Neuron (in vitro differentiated cells): ENCODE measurements at regions not wholly inside any gene's neighbourhood (a gene's known extent, or its start where the extent isn't known, plus 50 kb on each side); places are given as distances from the start of the nearest gene placed in this dataset.

Experiments used
- H2AFZ ChIP-seq: one replicate; pipeline ENCODE4 v1.6.1; 2013; ENCODE audit warnings: low read depth, mild to moderate bottlenecking, inconsistent platforms, low read length, moderate library complexity
- H3K27me3 ChIP-seq: one replicate; pipeline ENCODE4 v1.6.1; 2013; ENCODE audit warnings: low read length; ENCODE audit not compliant: insufficient read depth
- H3K36me3 ChIP-seq: one replicate; pipeline ENCODE4 v1.6.1; 2013; ENCODE audit warnings: low read length; ENCODE audit not compliant: insufficient read depth
- H3K4me1 ChIP-seq: one replicate; pipeline ENCODE4 v1.6.1; 2013; ENCODE audit warnings: low read length; ENCODE audit not compliant: insufficient read depth
- H3K4me3 ChIP-seq: 2 replicates; pipeline ENCODE4 v1.5.1; 2013; ENCODE audit warnings: mild to moderate bottlenecking, low read length, moderate library complexity
- H3K9me3 ChIP-seq: one replicate; pipeline ENCODE4 v1.6.1; 2013; ENCODE audit warnings: low read length

- Histone ChIP-seq H3K9me3 (peaks cover 3% of the 10 kb centered on the region), H3K36me3 (no peaks in the 10 kb centered on the region)
These were observed 299.5 kb downstream of the FOXL1 start for GRCh38 chr16:86877835-86878234.

GRCh38 chr16:86878236-86879080, 300.1 kb downstream of the FOXL1 start:
- Histone ChIP-seq H2AFZ (no peak overlapping the region), H3K4me1 (no peaks in the 10 kb centered on the region), H3K9me3 (no peaks in the 10 kb centered on the region), H3K36me3 (no peaks in the 10 kb centered on the region), H3K4me3 (no peak overlapping the region), H3K27me3 (peaks cover 14% of the 10 kb centered on the region)

More at GRCh38 chr16:86877835-86878234, 299.5 kb downstream of the FOXL1 start:
- Histone ChIP-seq H3K4me1 (no peaks in the 10 kb centered on the region), H3K4me3 (no peak overlapping the region), H2AFZ (no peak overlapping the region), H3K27me3 (peaks cover 11% of the 10 kb centered on the region)

GRCh38 chr16:86879268-86879667, 300.9 kb downstream of the FOXL1 start:
- Histone ChIP-seq H3K9me3 (no peaks in the 10 kb centered on the region), H2AFZ (no peak overlapping the region), H3K4me1 (no peaks in the 10 kb centered on the region), H3K27me3 (peaks cover 16% of the 10 kb centered on the region), H3K4me3 (no peak overlapping the region), H3K36me3 (no peaks in the 10 kb centered on the region)

GRCh38 chr16:86880316-86881117, 302.2 kb downstream of the FOXL1 start:
- H3K27me3 ChIP-seq, result peaks cover 16% of the 10 kb centered on the region
- H3K9me3 ChIP-seq, result no peaks in the 10 kb centered on the region
- no peaks in the 10 kb centered on the region for H3K36me3 ChIP-seq
- no peak overlapping the region for H3K4me3 ChIP-seq
- no peaks in the 10 kb centered on the region for H3K4me1 ChIP-seq
- no peak overlapping the region for H2AFZ ChIP-seq

DNA sequence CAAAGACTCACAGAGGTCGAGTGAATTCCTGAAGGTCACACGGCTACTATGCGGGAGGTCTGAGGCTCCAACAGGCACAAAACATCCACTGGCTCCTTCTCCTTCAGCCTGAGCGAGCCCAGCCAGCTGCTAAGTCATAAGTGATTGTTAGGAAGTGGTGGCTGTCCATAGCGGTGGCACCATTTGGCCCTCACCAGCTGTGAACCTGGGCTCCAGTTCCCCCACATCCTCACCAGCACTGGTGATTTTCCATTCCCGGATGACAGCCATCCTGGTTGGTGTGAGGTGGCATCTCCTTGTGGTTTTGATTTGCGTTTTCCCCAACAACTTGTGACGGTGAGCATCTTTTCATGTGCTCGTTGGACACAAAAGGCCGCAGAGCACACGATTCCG, 302.8 kb downstream of the FOXL1 start:
- H2AFZ ChIP-seq, result no peak overlapping the region
- H3K4me3 ChIP-seq, result no peak overlapping the region
- peaks cover 16% of the 10 kb centered on the region for H3K27me3 ChIP-seq
- H3K36me3 ChIP-seq, result no peaks in the 10 kb centered on the region
- no peaks in the 10 kb centered on the region for H3K4me1 ChIP-seq
- H3K9me3 ChIP-seq, result no peaks in the 10 kb centered on the region

GRCh38 chr16:86881861-86882273, 303.5 kb downstream of the FOXL1 start:
- Histone ChIP-seq H3K4me3 (no peak overlapping the region), H3K9me3 (no peaks in the 10 kb centered on the region), H2AFZ (no peak overlapping the region), H3K36me3 (no peaks in the 10 kb centered on the region), H3K4me1 (no peaks in the 10 kb centered on the region), H3K27me3 (peaks cover 16% of the 10 kb centered on the region)

GRCh38 chr16:86882586-86883280, 304.4 kb downstream of the FOXL1 start:
- no peak overlapping the region for H2AFZ ChIP-seq
- peaks cover 16% of the 10 kb centered on the region for H3K27me3 ChIP-seq
- H3K36me3 ChIP-seq, result no peaks in the 10 kb centered on the region
- no peaks in the 10 kb centered on the region for H3K4me1 ChIP-seq
- no peaks in the 10 kb centered on the region for H3K9me3 ChIP-seq
- H3K4me3 ChIP-seq, result no peak overlapping the region

DNA sequence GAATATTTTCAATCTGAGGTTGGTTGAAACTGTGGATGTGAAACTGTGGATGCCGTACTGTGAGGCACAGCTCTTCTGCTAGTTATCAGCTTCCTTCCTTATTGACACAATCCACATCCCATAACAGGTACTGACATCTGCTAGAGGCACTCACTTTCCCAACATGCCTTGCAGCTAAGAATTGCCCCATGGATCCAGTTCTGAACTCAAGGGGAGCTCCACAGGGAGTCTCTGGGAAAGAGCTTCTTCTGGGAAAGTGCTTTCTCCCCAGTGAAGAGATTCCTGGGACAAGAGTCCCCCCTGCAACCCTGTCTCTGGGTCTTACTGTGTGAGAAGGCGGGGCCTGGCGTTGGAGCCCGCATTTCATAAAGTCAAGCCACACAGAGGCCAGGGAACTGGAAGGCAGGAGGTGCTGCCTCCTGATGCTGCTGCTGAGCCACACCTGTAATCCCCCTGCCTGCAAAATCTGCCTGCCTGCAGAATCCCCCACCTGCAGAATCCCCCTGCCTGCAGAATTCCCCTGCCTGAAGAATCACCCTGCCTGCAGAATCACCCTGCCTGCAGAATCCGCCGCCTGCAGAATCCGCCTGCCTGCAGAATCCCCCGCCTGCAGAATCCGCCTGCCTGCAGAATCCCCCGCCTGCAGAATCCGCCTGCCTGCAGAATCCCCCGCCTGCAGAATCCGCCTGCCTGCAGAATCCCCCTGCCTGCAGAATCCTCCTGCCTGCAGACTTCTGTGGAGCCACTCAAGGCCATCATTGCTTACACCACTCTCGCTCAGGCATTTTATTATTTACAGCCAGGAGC, 305.4 kb downstream of the FOXL1 start:
- Histone ChIP-seq H3K27me3 (peaks cover 12% of the 10 kb centered on the region), H3K4me3 (no peak overlapping the region), H3K36me3 (no peaks in the 10 kb centered on the region), H2AFZ (no peak overlapping the region), H3K9me3 (no peaks in the 10 kb centered on the region), H3K4me1 (no peaks in the 10 kb centered on the region)

DNA sequence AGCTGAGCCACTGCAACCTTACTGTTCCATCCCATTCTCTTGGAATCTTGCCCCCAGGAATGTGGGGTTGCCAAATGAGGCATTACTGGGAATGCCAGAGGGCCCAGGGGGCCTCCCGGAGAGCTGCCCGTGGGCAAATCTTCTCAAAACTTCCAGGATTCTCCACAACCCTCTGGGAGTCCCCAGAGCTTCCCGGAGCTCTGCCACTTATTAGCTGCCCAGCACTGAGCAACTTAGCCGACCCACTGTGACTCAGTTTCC, 306.0 kb downstream of the FOXL1 start:
- Histone ChIP-seq H3K4me1 (no peaks in the 10 kb centered on the region), H2AFZ (no peak overlapping the region), H3K9me3 (no peaks in the 10 kb centered on the region), H3K4me3 (no peak overlapping the region), H3K27me3 (peaks cover 12% of the 10 kb centered on the region), H3K36me3 (no peaks in the 10 kb centered on the region)

DNA sequence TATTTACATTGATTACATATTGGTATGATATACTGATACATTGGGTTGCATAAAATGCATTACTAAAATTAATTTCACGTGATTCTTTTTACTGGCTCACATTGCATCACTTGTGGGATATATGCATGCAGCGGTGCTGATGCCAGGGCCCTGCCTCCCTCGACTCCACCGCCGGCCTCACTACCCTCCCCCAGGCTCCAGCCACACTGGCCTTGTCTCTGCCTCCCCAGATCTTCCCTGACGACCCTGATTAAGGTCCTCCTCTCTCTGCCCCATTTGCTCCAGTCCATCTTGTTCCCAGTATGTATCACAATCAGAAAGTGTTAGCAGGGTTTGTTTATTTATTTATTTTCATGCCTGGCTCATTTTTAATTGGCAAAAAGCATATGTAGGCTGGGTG, 306.8 kb downstream of the FOXL1 start:
- Histone ChIP-seq H3K9me3 (no peaks in the 10 kb centered on the region), H3K27me3 (peaks cover 12% of the 10 kb centered on the region), H3K4me3 (no peak overlapping the region), H3K4me1 (no peaks in the 10 kb centered on the region), H3K36me3 (no peaks in the 10 kb centered on the region), H2AFZ (no peak overlapping the region)

GRCh38 chr16:86886651-86887050, 308.3 kb downstream of the FOXL1 start:
- Histone ChIP-seq H3K9me3 (no peaks in the 10 kb centered on the region), H3K27me3 (peaks cover 11% of the 10 kb centered on the region), H3K36me3 (no peaks in the 10 kb centered on the region), H3K4me3 (no peak overlapping the region), H3K4me1 (no peaks in the 10 kb centered on the region), H2AFZ (no peak overlapping the region)

DNA sequence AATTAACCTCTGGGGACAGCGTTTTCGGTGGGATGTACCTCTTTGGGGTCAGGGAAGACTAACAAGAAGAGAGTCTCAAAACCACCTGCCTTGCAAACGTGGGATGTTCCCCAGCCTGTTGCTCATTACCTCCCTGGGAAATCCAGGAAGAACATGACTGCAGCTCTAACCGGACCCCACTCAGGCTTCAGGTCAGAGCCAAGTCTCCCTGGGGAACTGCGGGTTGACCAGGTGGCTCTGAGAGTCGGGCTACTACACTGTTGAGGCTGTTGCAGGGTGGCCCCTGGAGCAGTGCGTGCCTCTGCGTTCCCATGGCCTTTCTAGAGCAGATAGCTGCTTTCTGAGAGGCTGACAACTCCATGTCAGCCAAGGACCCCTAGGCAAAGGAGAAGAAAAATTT, 309.1 kb downstream of the FOXL1 start:
- Histone ChIP-seq H3K27me3 (peaks cover 13% of the 10 kb centered on the region), H3K36me3 (no peaks in the 10 kb centered on the region), H2AFZ (no peak overlapping the region), H3K4me3 (no peak overlapping the region), H3K9me3 (no peaks in the 10 kb centered on the region), H3K4me1 (no peaks in the 10 kb centered on the region)
